K562 (cell line): ENCODE measurements at regions not wholly inside any gene's neighbourhood (a gene's known extent, or its start where the extent isn't known, plus 50 kb on each side); places are given as distances from the start of the nearest gene placed in this dataset.

Experiments
- ATAC-seq: fragments of 200-7000 bp; cut with Tn5 transposase; 3 replicates; pipeline ENCODE4 v1.9.1; 2020; ENCODE audit warnings: moderate library complexity
- BruUV-seq: library from RNA; stranded (reverse); fragments of 400-500 nt; replicated peaks from 2 replicates; lab custom pipeline; 2021; lab: Mats Ljungman, UMichigan
- CTCF ChIA-PET: fragments of 300-600 bp; formaldehyde crosslinking; extraction: SDS; loops from one replicate; lab custom pipeline; 2021; ENCODE audit warnings: low intra/inter-chr PET ratio; lab: Yijun Ruan, JAX
- POLR2A ChIA-PET: fragments of 300-600, 350-650 bp; sonication (Branson Sonifier 250); formaldehyde crosslinking; extraction: SDS; loops from one replicate; lab custom pipeline; 2021; ENCODE audit warnings: antibody characterized with exemption, inconsistent platforms; lab: Yijun Ruan, JAX
- DNase-seq, 4 experiments: peaks; one replicate each; pipeline versions ENCODE4 v3.0.0 to v3.0.0-alpha.2; 2011 to 2018; ENCODE audit warnings: low spot score in 3 of 4, mixed read lengths in 3 of 4; ENCODE audit errors: extremely low read depth in 1 of 4
- FAIRE-seq: peaks from 2 replicates; lab custom pipeline; 2011; peaks lifted over from hg19 to GRCh38; lab: Jason Lieb, UNC
- H2AFZ ChIP-seq: 2 replicates; pipeline ENCODE4 v1.6.0; 2011; ENCODE audit warnings: low read depth, low read length, control low read depth, inconsistent platforms
- H3K27ac ChIP-seq: fragments of 200-600 bp; 3 replicates; pipeline ENCODE4 v1.8.0; 2011; ENCODE audit warnings: low read depth, mild to moderate bottlenecking, control low read depth, inconsistent platforms, low read length, moderate library complexity, mixed read lengths; ENCODE audit errors: extremely low read depth
- H3K27me3 ChIP-seq, 2 experiments: fragments of 300-600 bp in 1 of 2; 2 replicates in 1 of 2; 3 replicates in 1 of 2; pipeline versions ENCODE4 v1.6.0 to v1.8.0; 2011; ENCODE audit warnings: inconsistent platforms in 2 of 2, low read length in 2 of 2, mild to moderate bottlenecking in 1 of 2, mixed read lengths in 1 of 2, moderate library complexity in 1 of 2; ENCODE audit not compliant: control insufficient read depth in 2 of 2, insufficient read depth in 2 of 2
- H3K36me3 ChIP-seq: fragments of 300-600 bp; 3 replicates; pipeline ENCODE4 v1.8.0; 2011; ENCODE audit warnings: mild to moderate bottlenecking, low read length, inconsistent platforms; ENCODE audit not compliant: control insufficient read depth, insufficient read depth
- H3K4me1 ChIP-seq, 2 experiments: fragments of 200-600 bp in 1 of 2; replicated peaks in 1 of 2; 2 replicates in 1 of 2; 3 replicates in 1 of 2; pipeline versions ENCODE4 v1.5.1 to v1.8.0; 2011; ENCODE audit warnings: inconsistent platforms in 2 of 2, low read length in 2 of 2, mild to moderate bottlenecking in 1 of 2, mixed read lengths in 1 of 2, moderate library complexity in 1 of 2; ENCODE audit not compliant: control insufficient read depth in 2 of 2, insufficient read depth in 2 of 2
- H3K4me2 ChIP-seq: 2 replicates; pipeline ENCODE4 v1.6.1; 2011; ENCODE audit warnings: low read length, control low read depth, inconsistent platforms, mixed read lengths; ENCODE audit not compliant: insufficient read depth
- H3K4me3 ChIP-seq: fragments of 200-600 bp; sonication (generic), shearing (Covaris generic); 2 replicates; pipeline ENCODE4 v1.5.1; 2016; ENCODE audit warnings: control low read depth, inconsistent platforms
- H3K79me2 ChIP-seq: fragments of 200-600 bp; 3 replicates; pipeline ENCODE4 v1.8.0; 2011; ENCODE audit warnings: low read length, inconsistent platforms; ENCODE audit not compliant: control insufficient read depth, insufficient read depth
- H3K9ac ChIP-seq, 2 experiments: 2 replicates each; pipeline versions ENCODE4 v1.6.0 to v1.6.1; 2011; ENCODE audit warnings: low read depth in 2 of 2, low read length in 2 of 2, control low read depth in 1 of 2, inconsistent platforms in 1 of 2, mild to moderate bottlenecking in 1 of 2, mixed read lengths in 1 of 2; ENCODE audit not compliant: insufficient read depth in 1 of 2
- H3K9me1 ChIP-seq: one replicate; pipeline ENCODE4 v1.6.0; 2011; ENCODE audit warnings: inconsistent platforms, mild to moderate bottlenecking, low read length, moderate library complexity; ENCODE audit not compliant: control insufficient read depth, insufficient read depth
- H3K9me3 ChIP-seq: replicated peaks from 2 replicates; pipeline ENCODE4 v1.5.1; 2011; ENCODE audit warnings: low read depth, low read length, inconsistent platforms; ENCODE audit not compliant: control insufficient read depth, insufficient read depth
- H4K20me1 ChIP-seq: replicated peaks from 2 replicates; pipeline ENCODE4 v1.6.1; 2011; ENCODE audit warnings: low read length, inconsistent platforms, mixed read lengths; ENCODE audit not compliant: control insufficient read depth, insufficient read depth
- GABPB2 ChIP-seq: fragments of 250-450 bp; sonication (Bioruptor Pico); conservative IDR thresholded peaks from 2 replicates; pipeline ENCODE4 v1.5.1; 2021; ENCODE audit warnings: mild to moderate bottlenecking
- PCBP2 ChIP-seq: fragments of 200-400 bp; formaldehyde crosslinking; IDR thresholded peaks from 2 replicates; pipeline ENCODE4 v1.6.1; 2018; ENCODE audit warnings: low read length, low read depth, mild to moderate bottlenecking, moderate library complexity; ENCODE audit not compliant: poor library complexity, severe bottlenecking
- THRB ChIP-seq: fragments of 450-650 bp; formaldehyde crosslinking; conservative IDR thresholded peaks from 2 replicates; pipeline ENCODE4 v1.4.0; 2022; ENCODE audit warnings: mild to moderate bottlenecking, missing genetic modification characterization
- ZFP36 ChIP-seq: fragments of 150-350 bp; IDR thresholded peaks from 2 replicates; pipeline ENCODE4 v1.6.1; 2018; ENCODE audit warnings: low read length, low read depth; ENCODE audit not compliant: partially characterized antibody
- ZNF408 ChIP-seq: fragments of 250-450 bp; sonication (Bioruptor Pico); IDR thresholded peaks from 2 replicates; pipeline ENCODE4 v1.4.0; 2020; ENCODE audit warnings: low read depth, mild to moderate bottlenecking, moderate library complexity
- ZNF431 ChIP-seq: sonication (generic); formaldehyde crosslinking; IDR thresholded peaks from 2 replicates; pipeline ENCODE4 v1.8.0; 2022; ENCODE audit warnings: mild to moderate bottlenecking, missing genetic modification reagents
- ZNF507 ChIP-seq: conservative IDR thresholded peaks from 2 replicates; pipeline ENCODE4 v1.6.1; 2017; ENCODE audit warnings: missing genetic modification characterization, missing compliant biosample characterization
- WGBS: fragments of 100-300 bp; shearing (Covaris generic); methylation state at CpG from one replicate; pipeline ENCODE4 v1.1.6; 2016; ENCODE audit warnings: low coverage, mixed read lengths; ENCODE audit not compliant: insufficient coverage; ENCODE audit errors: missing lambda C conversion rate; 5-methylcytosine and 5-hydroxymethylcytosine counted together
- in situ Hi-C: fragments of 300-500 bp; cut with MboI; formaldehyde crosslinking; loops from 4 replicates; pipeline ENCODE4 v1.15.0; 2018; ENCODE audit warnings: inconsistent platforms, mixed read lengths
- intact Hi-C: fragments of 100-400 bp; cut with micrococcal nuclease; formaldehyde crosslinking; loops from 2 replicates; pipeline ENCODE4 v1.14.2; 2022

- no peaks in the 10 kb centered on the region for H3K36me3 ChIP-seq
- 3% methylated on average over 4 of the region's 4 CpGs for WGBS
- in situ Hi-C loops (no loop called here), intact Hi-C loops (no loop called here)
- H4K20me1 ChIP-seq: no peaks in the 10 kb centered on the region
- H3K9me3 ChIP-seq: 0 out of 2 replicates have a peak, but pooled peaks cover 2% of the 10 kb centered on the region
- no peaks in the 10 kb centered on the region for H3K27me3 ChIP-seq
- ChIA-PET POLR2A (no interaction called here), CTCF (no interaction called here)
- TF ChIP-seq ZNF431 (CRISPR knock-in tag): no peak
- TF ChIP-seq GABPB2 (CRISPR knock-in tag): no peak
- TF ChIP-seq ZFP36: no peak
- H3K79me2 ChIP-seq: no peaks in the 10 kb centered on the region
- no TSS peak for BruUV-seq
- no peak overlapping the region for H3K4me2 ChIP-seq
- H3K27ac ChIP-seq: no peak overlapping the region
- no peaks in the 10 kb centered on the region for H3K4me1 ChIP-seq
- H3K9ac ChIP-seq: no peak overlapping the region
- FAIRE-seq: no peak
- H2AFZ ChIP-seq: no peak overlapping the region
- no peak for DNase-seq
- no peak overlapping the region for H3K4me3 ChIP-seq
- H3K9me1 ChIP-seq: no peaks in the 10 kb centered on the region
- no peak for ATAC-seq
Measured at GRCh38 chr5:88548136-88548805, 279.6 kb upstream of the TMEM161B start.

- Histone ChIP-seq H3K27me3 (no peaks in the 10 kb centered on the region), H3K9me3 (0 out of 2 replicates have a peak, but pooled peaks cover 2% of the 10 kb centered on the region), H3K4me2 (no peak overlapping the region), H2AFZ (no peak overlapping the region), H3K27ac (no peak overlapping the region), H3K9ac (no peak overlapping the region), H4K20me1 (no peaks in the 10 kb centered on the region), H3K4me3 (no peak overlapping the region), H3K36me3 (no peaks in the 10 kb centered on the region), H3K9me1 (no peaks in the 10 kb centered on the region), H3K4me1 (no peaks in the 10 kb centered on the region), H3K79me2 (no peaks in the 10 kb centered on the region)
- no peak for TF ChIP-seq ZNF507 (tag)
- TF ChIP-seq PCBP2: no peak
- TF ChIP-seq THRB (CRISPR knock-in tag): no peak
- no peak for TF ChIP-seq ZNF408 (CRISPR knock-in tag)
- no peak for DNase-seq
- ChIA-PET CTCF (no interaction called here), POLR2A (no interaction called here)
- ATAC-seq: no peak
- FAIRE-seq: no peak
- BruUV-seq: no TSS peak
- in situ Hi-C loops: no loop called here
- intact Hi-C loops: no loop called here
Measured at GRCh38 chr5:88545338-88545737, 276.7 kb upstream of the TMEM161B start.
